IMR-90 (cell line): ENCODE measurements at regions not wholly inside any gene's neighbourhood (a gene's known extent, or its start where the extent isn't known, plus 50 kb on each side); places are given as distances from the start of the nearest gene placed in this dataset.
"Not testable (repeated sequence)": the region's sequence is repeated elsewhere in the genome, so short reads cannot be mapped to it uniquely, and the experiment has no call there.

Experiments used
- ATAC-seq: fragments of 200-7000 bp; cut with Tn5 transposase; 2 replicates; pipeline ENCODE4 v1.9.1; 2020; ENCODE audit warnings: low read depth, mild to moderate bottlenecking, moderate library complexity
- BruUV-seq: library from RNA; stranded (reverse); fragments of 400-500 nt; replicated peaks from 2 replicates; lab custom pipeline; 2021; lab: Mats Ljungman, UMichigan
- CTCF ChIA-PET: fragments of 300-600 bp; formaldehyde crosslinking; extraction: SDS; loops from one replicate; lab custom pipeline; 2021; ENCODE audit warnings: antibody characterized with exemption; lab: Yijun Ruan, JAX
- POLR2A ChIA-PET: fragments of 300-600 bp; sonication (Branson Sonifier 250); formaldehyde crosslinking; loops from one replicate; lab custom pipeline; 2022; ENCODE audit warnings: antibody characterized with exemption; ENCODE audit not compliant: unreplicated experiment; lab: Charles Lee
- DNase-seq: peaks from one replicate; pipeline ENCODE4 v3.0.0; 2013
- H2AFZ ChIP-seq: replicated peaks from 2 replicates; pipeline ENCODE3; 2013; ENCODE audit warnings: low read length, mild to moderate bottlenecking; ENCODE audit not compliant: poor library complexity
- H2AK5ac ChIP-seq: 2 replicates; pipeline ENCODE4 v1.6.1; 2013; ENCODE audit warnings: low read depth, low read length, inconsistent platforms
- H2AK9ac ChIP-seq: replicated peaks from 2 replicates; pipeline ENCODE3; 2013; ENCODE audit warnings: mild to moderate bottlenecking, low read depth, low read length, moderate library complexity; ENCODE audit not compliant: poor library complexity
- H2BK120ac ChIP-seq: 2 replicates; pipeline ENCODE4 v1.6.1; 2013; ENCODE audit warnings: low read depth, low read length, inconsistent platforms
- H2BK15ac ChIP-seq: 3 replicates; pipeline ENCODE4 v1.6.1; 2013; ENCODE audit warnings: low read depth, low read length, inconsistent platforms
- H2BK20ac ChIP-seq: 2 replicates; pipeline ENCODE4 v1.6.1; 2013; ENCODE audit warnings: low read depth, mild to moderate bottlenecking, inconsistent platforms, low read length, moderate library complexity
- H2BK5ac ChIP-seq: 2 replicates; pipeline ENCODE4 v1.6.1; 2013; ENCODE audit warnings: mild to moderate bottlenecking, low read depth, low read length, inconsistent platforms; ENCODE audit not compliant: poor library complexity, severe bottlenecking
- H3K14ac ChIP-seq: replicated peaks from 2 replicates; pipeline ENCODE4 v1.6.1; 2013; ENCODE audit warnings: low read depth, low read length, inconsistent platforms
- H3K18ac ChIP-seq: 2 replicates; pipeline ENCODE4 v1.6.1; 2013; ENCODE audit warnings: low read depth, low read length, control low read depth
- H3K23ac ChIP-seq: 2 replicates; pipeline ENCODE4 v1.6.1; 2013; ENCODE audit warnings: low read depth, low read length, inconsistent platforms
- H3K27ac ChIP-seq: 2 replicates; pipeline ENCODE4 v1.5.1; 2013; ENCODE audit warnings: mild to moderate bottlenecking, control low read depth, low read length; ENCODE audit not compliant: insufficient read depth
- H3K27me3 ChIP-seq: 2 replicates; pipeline ENCODE4 v1.6.1; 2013; ENCODE audit warnings: low read length; ENCODE audit not compliant: control insufficient read depth, insufficient read depth
- H3K36me3 ChIP-seq: 2 replicates; pipeline ENCODE4 v1.6.1; 2013; ENCODE audit warnings: low read length, mixed read lengths; ENCODE audit not compliant: control insufficient read depth, insufficient read depth
- H3K4ac ChIP-seq: 2 replicates; pipeline ENCODE4 v1.6.1; 2013; ENCODE audit warnings: low read depth, low read length, inconsistent platforms
- H3K4me1 ChIP-seq: 2 replicates; pipeline ENCODE4 v1.6.1; 2013; ENCODE audit warnings: low read length, mixed read lengths; ENCODE audit not compliant: control insufficient read depth, insufficient read depth
- H3K4me2 ChIP-seq: 2 replicates; pipeline ENCODE4 v1.6.1; 2013; ENCODE audit warnings: low read depth, mild to moderate bottlenecking, control low read depth, low read length, moderate library complexity
- H3K4me3 ChIP-seq: 2 replicates; pipeline ENCODE4 v1.5.1; 2013; ENCODE audit warnings: low read depth, mild to moderate bottlenecking, control low read depth, low read length, moderate library complexity; ENCODE audit not compliant: insufficient read depth
- H3K56ac ChIP-seq: 2 replicates; pipeline ENCODE4 v1.6.1; 2013; ENCODE audit warnings: low read length, inconsistent platforms; ENCODE audit not compliant: insufficient read depth; ENCODE audit errors: extremely low read depth
- H3K79me1 ChIP-seq, 2 experiments: 2 replicates each; pipeline ENCODE4 v1.6.1; 2013; ENCODE audit warnings: low read length in 2 of 2, inconsistent platforms in 1 of 2, low read depth in 1 of 2
- H3K9ac ChIP-seq: 2 replicates; pipeline ENCODE4 v1.6.1; 2013; ENCODE audit warnings: low read depth, low read length, control low read depth
- H3K9me1 ChIP-seq: 2 replicates; pipeline ENCODE4 v1.6.1; 2013; ENCODE audit warnings: low read length, inconsistent platforms; ENCODE audit not compliant: insufficient read depth
- H3K9me3 ChIP-seq: 2 replicates; pipeline ENCODE4 v1.6.1; 2013; ENCODE audit warnings: low read length; ENCODE audit not compliant: control insufficient read depth, insufficient read depth
- H4K20me1 ChIP-seq: 2 replicates; pipeline ENCODE4 v1.6.1; 2013; ENCODE audit warnings: low read length, inconsistent platforms; ENCODE audit not compliant: insufficient read depth
- H4K5ac ChIP-seq: 2 replicates; pipeline ENCODE4 v1.6.1; 2013; ENCODE audit warnings: mild to moderate bottlenecking, low read depth, low read length, control low read depth
- H4K8ac ChIP-seq, 2 experiments: 2 replicates each; pipeline ENCODE4 v1.6.1; 2013; ENCODE audit warnings: low read depth in 2 of 2, low read length in 2 of 2, control low read depth in 1 of 2, inconsistent platforms in 1 of 2
- H4K91ac ChIP-seq: 2 replicates; pipeline ENCODE4 v1.6.1; 2013; ENCODE audit warnings: low read depth, low read length, inconsistent platforms; ENCODE audit not compliant: insufficient read depth
- WGBS, 2 experiments: methylation state at CpG; one replicate each; pipeline versions ENCODE4 v1.1.5 to v1.1.7; 2013; ENCODE audit warnings: missing lambda C conversion rate in 2 of 2; ENCODE audit not compliant: insufficient read length in 1 of 2; ENCODE audit errors: extremely low coverage in 2 of 2; 5-methylcytosine and 5-hydroxymethylcytosine counted together
- dilution Hi-C: fragments of 300-500 bp; cut with HindIII; formaldehyde crosslinking; loops from one replicate; pipeline ENCODE4 v1.14.3; 2018; ENCODE audit warnings: low sequenced_read_pairs; ENCODE audit not compliant: unreplicated experiment
- in situ Hi-C: fragments of 300-500 bp; cut with MboI; formaldehyde crosslinking; loops from 3 replicates; pipeline ENCODE4 v1.14.3; 2019; ENCODE audit warnings: low sequenced_read_pairs, inconsistent platforms, mixed read lengths
- intact Hi-C: fragments of 100-400 bp; cut with micrococcal nuclease; formaldehyde crosslinking; loops from 2 replicates; pipeline ENCODE4 v1.10.0; 2022

DNA sequence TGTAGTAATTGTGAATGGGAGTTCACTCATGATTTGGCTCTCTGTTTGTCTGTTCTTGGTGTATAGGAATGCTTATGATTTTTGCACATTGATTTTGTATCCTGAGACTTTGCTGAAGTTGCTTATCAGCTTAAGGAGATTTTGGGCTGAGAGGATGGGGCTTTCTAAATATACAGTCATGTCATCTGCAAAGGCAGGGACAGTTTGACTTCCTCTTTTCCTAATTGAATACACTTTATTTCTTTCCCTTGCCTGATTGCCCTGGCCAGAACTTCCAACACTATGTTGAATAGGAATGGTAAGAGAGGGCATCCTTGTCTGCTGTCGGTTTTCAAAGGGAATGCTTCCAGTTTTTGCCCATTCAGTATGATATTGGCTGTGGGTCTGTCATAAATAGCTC lies 51.9 kb upstream of the ARHGAP29 start:
- H2BK5ac ChIP-seq, H3K27ac ChIP-seq, H2AK5ac ChIP-seq, H3K4ac ChIP-seq, H3K36me3 ChIP-seq, H2BK20ac ChIP-seq, H4K8ac ChIP-seq, H4K20me1 ChIP-seq, H3K9ac ChIP-seq, CTCF ChIA-PET, H2AK9ac ChIP-seq, H3K9me3 ChIP-seq, POLR2A ChIA-PET, H2BK120ac ChIP-seq, H3K18ac ChIP-seq, H3K56ac ChIP-seq, ATAC-seq, H4K5ac ChIP-seq, H3K4me1 ChIP-seq, H3K4me3 ChIP-seq, H3K79me1 ChIP-seq, DNase-seq, H3K27me3 ChIP-seq, H3K23ac ChIP-seq, H3K14ac ChIP-seq, H3K4me2 ChIP-seq, H4K91ac ChIP-seq, in situ Hi-C loops, dilution Hi-C loops, BruUV-seq, H2AFZ ChIP-seq, H3K9me1 ChIP-seq, intact Hi-C loops, H2BK15ac ChIP-seq: not testable (repeated sequence)
- no CpG with 5 or more reads among the region's 1 CpG for WGBS, 2 experiments
